ENCODE measurements at regions not wholly inside any gene's neighbourhood (a gene's known extent, or its start where the extent isn't known, plus 50 kb on each side); places are given as distances from the start of the nearest gene placed in this dataset.

DNA sequence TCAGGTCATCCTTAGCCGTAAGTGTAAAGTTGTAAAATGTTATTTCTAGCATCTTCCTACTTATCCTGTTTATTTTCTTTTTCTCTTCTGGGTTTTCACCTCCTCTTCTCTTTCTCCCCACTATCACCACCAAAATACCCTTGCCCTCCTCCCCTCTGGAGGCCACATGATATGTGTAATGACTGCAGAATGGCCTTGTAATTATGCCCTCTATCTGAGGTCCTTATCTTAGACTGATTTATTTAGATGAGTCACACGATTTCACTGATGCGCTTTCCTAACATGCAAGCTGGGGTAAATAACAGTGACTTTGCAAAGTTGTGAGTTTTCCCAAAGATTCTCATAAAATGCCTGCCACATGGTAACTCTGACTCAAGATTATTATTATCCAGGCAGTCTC lies 231.8 kb upstream of the GPRIN3 start:
- ChIA-PET CTCF (ENCODE audit: low intra/inter-chr PET ratio) (no interaction called here), POLR2A (no interaction called here)
- in situ Hi-C loops (cut with MboI) (no loop called here), intact Hi-C loops (cut with micrococcal nuclease) (no loop called here)
- BruUV-seq (replicated peaks) = no TSS peak
- Histone ChIP-seq H3K9me3 (replicated peaks; ENCODE audit: control insufficient read depth, insufficient read depth, low read depth, low read length) (no peaks in the 10 kb centered on the region), H3K4me1 (replicated peaks in 1 of 2; ENCODE audit: control insufficient read depth in 2 of 2, insufficient read depth in 2 of 2, low read length in 2 of 2) (no peaks in the 10 kb centered on the region), H3K36me3 (ENCODE audit: control insufficient read depth, insufficient read depth, low read length) (no peaks in the 10 kb centered on the region), H3K9me1 (ENCODE audit: control insufficient read depth, insufficient read depth, low read length) (no peaks in the 10 kb centered on the region), H3K27ac (ENCODE audit: extremely low read depth, low read depth, low read length) (no peak overlapping the region), H2AFZ (ENCODE audit: low read depth, low read length) (no peak overlapping the region), H3K4me2 (ENCODE audit: insufficient read depth, low read length) (no peak overlapping the region), H3K4me3 (no peak overlapping the region), H3K27me3 (ENCODE audit: control insufficient read depth in 2 of 2, insufficient read depth in 2 of 2, low read length in 2 of 2) (no peaks in the 10 kb centered on the region), H4K20me1 (replicated peaks; ENCODE audit: control insufficient read depth, insufficient read depth, low read length) (no peaks in the 10 kb centered on the region), H3K9ac (ENCODE audit: insufficient read depth in 1 of 2, low read depth in 2 of 2, low read length in 2 of 2) (no peak overlapping the region), H3K79me2 (ENCODE audit: control insufficient read depth, insufficient read depth, low read length) (no peaks in the 10 kb centered on the region)
- TF ChIP-seq ZNF212 (CRISPR knock-in tag; IDR thresholded peaks at IDR 0.05) = no peak
- TF ChIP-seq SNIP1 (IDR thresholded peaks at IDR 0.05; ENCODE audit: low read depth) = no peak
- TF ChIP-seq, protein P1, sequence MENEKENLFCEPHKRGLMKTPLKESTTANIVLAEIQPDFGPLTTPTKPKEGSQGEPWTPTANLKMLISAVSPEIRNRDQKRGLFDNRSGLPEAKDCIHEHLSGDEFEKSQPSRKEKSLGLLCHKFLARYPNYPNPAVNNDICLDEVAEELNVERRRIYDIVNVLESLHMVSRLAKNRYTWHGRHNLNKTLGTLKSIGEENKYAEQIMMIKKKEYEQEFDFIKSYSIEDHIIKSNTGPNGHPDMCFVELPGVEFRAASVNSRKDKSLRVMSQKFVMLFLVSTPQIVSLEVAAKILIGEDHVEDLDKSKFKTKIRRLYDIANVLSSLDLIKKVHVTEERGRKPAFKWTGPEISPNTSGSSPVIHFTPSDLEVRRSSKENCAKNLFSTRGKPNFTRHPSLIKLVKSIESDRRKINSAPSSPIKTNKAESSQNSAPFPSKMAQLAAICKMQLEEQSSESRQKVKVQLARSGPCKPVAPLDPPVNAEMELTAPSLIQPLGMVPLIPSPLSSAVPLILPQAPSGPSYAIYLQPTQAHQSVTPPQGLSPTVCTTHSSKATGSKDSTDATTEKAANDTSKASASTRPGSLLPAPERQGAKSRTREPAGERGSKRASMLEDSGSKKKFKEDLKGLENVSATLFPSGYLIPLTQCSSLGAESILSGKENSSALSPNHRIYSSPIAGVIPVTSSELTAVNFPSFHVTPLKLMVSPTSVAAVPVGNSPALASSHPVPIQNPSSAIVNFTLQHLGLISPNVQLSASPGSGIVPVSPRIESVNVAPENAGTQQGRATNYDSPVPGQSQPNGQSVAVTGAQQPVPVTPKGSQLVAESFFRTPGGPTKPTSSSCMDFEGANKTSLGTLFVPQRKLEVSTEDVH (IDR thresholded peaks at IDR 0.05; ENCODE audit: low read depth, partially characterized antibody) = no peak
- TF ChIP-seq C11orf30 (IDR thresholded peaks at IDR 0.05; ENCODE audit: low read depth) = no peak
- no peak for TF ChIP-seq PURB (CRISPR knock-in tag; IDR thresholded peaks at IDR 0.05; ENCODE audit: low read depth)
- no peak for TF ChIP-seq ZNF79 (CRISPR knock-in tag; IDR thresholded peaks at IDR 0.05; ENCODE audit: low read depth)
- no peak for FAIRE-seq
- no peak for DNase-seq (ENCODE audit: extremely low read depth in 1 of 4, low spot score in 3 of 4)
- no peak for ATAC-seq
- 0% methylated on average over 3 of the region's 3 CpGs for WGBS (ENCODE audit: insufficient coverage, low coverage, missing lambda C conversion rate)
